A204.1 (cell line): ENCODE measurements at regions not wholly inside any gene's neighbourhood (a gene's known extent, or its start where the extent isn't known, plus 50 kb on each side); places are given as distances from the start of the nearest gene placed in this dataset.
A peak's percentile ranks its signal among the peaks of the same experiment; 100 is the strongest.
"Not testable (repeated sequence)": the region's sequence is repeated elsewhere in the genome, so short reads cannot be mapped to it uniquely, and the experiment has no call there.

Experiments used
- FAIRE-seq: peaks from 2 replicates; lab custom pipeline; 2012; peaks lifted over from hg19 to GRCh38; lab: Jason Lieb, UNC

GRCh38 chrX:437661-438390 is 51.1 kb upstream of the PPP2R3B start:
- no peak for FAIRE-seq

GRCh38 chrX:439241-439640 is 52.5 kb upstream of the PPP2R3B start:
- no peak for FAIRE-seq

- FAIRE-seq: no peak
These were observed 53.0 kb upstream of the PPP2R3B start for GRCh38 chrX:439719-440118.

GRCh38 chrX:440636-441035 is 53.9 kb upstream of the PPP2R3B start:
- FAIRE-seq: no peak

GRCh38 chrX:443536-444210 is 57.0 kb upstream of the PPP2R3B start:
- FAIRE-seq: no peak

- FAIRE-seq: no peak
These were observed 57.6 kb upstream of the PPP2R3B start for GRCh38 chrX:444305-444704.

GRCh38 chrX:445727-446126 is 59.0 kb upstream of the PPP2R3B start:
- no peak for FAIRE-seq

GRCh38 chrX:446245-446644 is 59.5 kb upstream of the PPP2R3B start:
- no peak for FAIRE-seq

GRCh38 chrX:447052-447451 is 60.3 kb upstream of the PPP2R3B start:
- no peak for FAIRE-seq

GRCh38 chrX:451750-452149 is 65.0 kb upstream of the PPP2R3B start:
- FAIRE-seq: not testable (repeated sequence)

GRCh38 chrX:452598-452997 is 65.9 kb upstream of the PPP2R3B start:
- FAIRE-seq: no peak

- FAIRE-seq: not testable (repeated sequence)
These were observed 67.8 kb upstream of the PPP2R3B start for GRCh38 chrX:454514-454913.

- FAIRE-seq: no peak
These were observed 68.5 kb upstream of the PPP2R3B start for GRCh38 chrX:455199-455598.

GRCh38 chrX:455673-456072 is 69.0 kb upstream of the PPP2R3B start:
- no peak for FAIRE-seq

GRCh38 chrX:456146-456545 is 69.4 kb upstream of the PPP2R3B start:
- no peak for FAIRE-seq

GRCh38 chrX:456551-457291 is 70.0 kb upstream of the PPP2R3B start:
- no peak for FAIRE-seq

GRCh38 chrX:457292-457679 is 70.6 kb upstream of the PPP2R3B start:
- peak; percentile 96 for FAIRE-seq

- FAIRE-seq: no peak
These were observed 71.9 kb upstream of the PPP2R3B start for GRCh38 chrX:458631-459061.

- FAIRE-seq: no peak
These were observed 72.9 kb upstream of the PPP2R3B start for GRCh38 chrX:459611-460010.

GRCh38 chrX:460116-460515 is 73.4 kb upstream of the PPP2R3B start:
- FAIRE-seq: no peak

GRCh38 chrX:460823-461640 is 74.3 kb upstream of the PPP2R3B start:
- no peak for FAIRE-seq

GRCh38 chrX:462853-463252 is 76.1 kb upstream of the PPP2R3B start:
- no peak for FAIRE-seq
